ENCODE measurements at regions not wholly inside any gene's neighbourhood (a gene's known extent, or its start where the extent isn't known, plus 50 kb on each side); places are given as distances from the start of the nearest gene placed in this dataset.

DNA sequence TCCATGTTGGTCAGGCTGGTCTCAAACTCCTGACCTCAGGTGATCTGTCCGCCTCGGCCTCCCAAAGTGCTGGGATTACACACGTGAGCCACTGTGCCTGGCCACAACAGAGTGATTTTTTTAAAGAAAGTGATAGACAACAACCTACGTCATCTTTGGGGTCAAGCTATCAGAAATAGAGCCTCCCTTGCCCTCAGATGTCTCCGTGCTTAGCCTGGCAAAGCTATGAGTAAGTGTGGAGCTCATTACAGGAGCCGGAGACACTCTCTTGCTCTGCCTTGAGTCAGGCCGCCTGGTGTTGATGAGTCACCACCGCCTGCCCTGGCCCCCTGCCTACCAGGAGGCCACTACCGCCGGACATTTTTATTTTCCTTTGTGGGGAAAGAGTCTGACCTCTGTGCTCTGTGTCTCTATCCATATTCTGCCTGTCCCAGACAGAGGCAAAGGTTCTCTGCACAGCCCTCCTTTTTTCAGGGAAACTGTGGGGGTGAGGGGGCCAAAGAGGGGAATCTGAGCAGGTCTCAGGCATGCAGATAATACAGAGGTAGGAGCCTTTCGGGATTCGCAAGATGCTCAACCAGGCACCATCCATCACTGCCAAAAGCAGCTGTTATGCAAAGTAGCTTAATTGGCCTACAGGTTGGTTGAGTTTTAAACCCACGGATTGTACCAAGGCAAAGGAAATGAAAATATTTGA is 123.7 kb upstream of the CPEB4 start (continued):
- TF ChIP-seq GATAD2A (IDR thresholded peaks at IDR 0.05), result 0 out of 2 replicates have a peak, but pooled peaks have one; percentile 9
- TF ChIP-seq TEAD2 (tag; IDR thresholded peaks at IDR 0.05), result 0 out of 2 replicates have a peak, but pooled peaks have one; percentile 3
- TF ChIP-seq ZBTB7A (IDR thresholded peaks at IDR 0.05; ENCODE audit: borderline replicate concordance, control insufficient read depth, low read depth, low read length), result peak; percentile 48; the same call in 1 of the 2 replicates
- TF ChIP-seq MAFG (tag; conservative IDR thresholded peaks at IDR 0.05), result peak; percentile 41
- TF ChIP-seq, protein P1, sequence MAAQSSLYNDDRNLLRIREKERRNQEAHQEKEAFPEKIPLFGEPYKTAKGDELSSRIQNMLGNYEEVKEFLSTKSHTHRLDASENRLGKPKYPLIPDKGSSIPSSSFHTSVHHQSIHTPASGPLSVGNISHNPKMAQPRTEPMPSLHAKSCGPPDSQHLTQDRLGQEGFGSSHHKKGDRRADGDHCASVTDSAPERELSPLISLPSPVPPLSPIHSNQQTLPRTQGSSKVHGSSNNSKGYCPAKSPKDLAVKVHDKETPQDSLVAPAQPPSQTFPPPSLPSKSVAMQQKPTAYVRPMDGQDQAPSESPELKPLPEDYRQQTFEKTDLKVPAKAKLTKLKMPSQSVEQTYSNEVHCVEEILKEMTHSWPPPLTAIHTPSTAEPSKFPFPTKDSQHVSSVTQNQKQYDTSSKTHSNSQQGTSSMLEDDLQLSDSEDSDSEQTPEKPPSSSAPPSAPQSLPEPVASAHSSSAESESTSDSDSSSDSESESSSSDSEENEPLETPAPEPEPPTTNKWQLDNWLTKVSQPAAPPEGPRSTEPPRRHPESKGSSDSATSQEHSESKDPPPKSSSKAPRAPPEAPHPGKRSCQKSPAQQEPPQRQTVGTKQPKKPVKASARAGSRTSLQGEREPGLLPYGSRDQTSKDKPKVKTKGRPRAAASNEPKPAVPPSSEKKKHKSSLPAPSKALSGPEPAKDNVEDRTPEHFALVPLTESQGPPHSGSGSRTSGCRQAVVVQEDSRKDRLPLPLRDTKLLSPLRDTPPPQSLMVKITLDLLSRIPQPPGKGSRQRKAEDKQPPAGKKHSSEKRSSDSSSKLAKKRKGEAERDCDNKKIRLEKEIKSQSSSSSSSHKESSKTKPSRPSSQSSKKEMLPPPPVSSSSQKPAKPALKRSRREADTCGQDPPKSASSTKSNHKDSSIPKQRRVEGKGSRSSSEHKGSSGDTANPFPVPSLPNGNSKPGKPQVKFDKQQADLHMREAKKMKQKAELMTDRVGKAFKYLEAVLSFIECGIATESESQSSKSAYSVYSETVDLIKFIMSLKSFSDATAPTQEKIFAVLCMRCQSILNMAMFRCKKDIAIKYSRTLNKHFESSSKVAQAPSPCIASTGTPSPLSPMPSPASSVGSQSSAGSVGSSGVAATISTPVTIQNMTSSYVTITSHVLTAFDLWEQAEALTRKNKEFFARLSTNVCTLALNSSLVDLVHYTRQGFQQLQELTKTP (IDR thresholded peaks at IDR 0.05; ENCODE audit: low read depth in 1 of 2, partially characterized antibody in 2 of 2), result peak in 1 of 2 experiments; percentile 43
- TF ChIP-seq MAZ (CRISPR knock-in tag; conservative IDR thresholded peaks at IDR 0.05 in 1 of 2, IDR thresholded peaks at IDR 0.05 in 1 of 2), result peak in 1 of 2 experiments; percentile 62; a peak in 2 of 4 replicates
- no peak for TF ChIP-seq HNRNPH1 (optimal IDR thresholded peaks at IDR 0.05; ENCODE audit: low read depth, low read length)
- TF ChIP-seq ZNF76 (CRISPR knock-in tag; IDR thresholded peaks at IDR 0.05; ENCODE audit: borderline replicate concordance), result no peak; the same call in 1 of the 2 replicates
- TF ChIP-seq, protein P2, sequence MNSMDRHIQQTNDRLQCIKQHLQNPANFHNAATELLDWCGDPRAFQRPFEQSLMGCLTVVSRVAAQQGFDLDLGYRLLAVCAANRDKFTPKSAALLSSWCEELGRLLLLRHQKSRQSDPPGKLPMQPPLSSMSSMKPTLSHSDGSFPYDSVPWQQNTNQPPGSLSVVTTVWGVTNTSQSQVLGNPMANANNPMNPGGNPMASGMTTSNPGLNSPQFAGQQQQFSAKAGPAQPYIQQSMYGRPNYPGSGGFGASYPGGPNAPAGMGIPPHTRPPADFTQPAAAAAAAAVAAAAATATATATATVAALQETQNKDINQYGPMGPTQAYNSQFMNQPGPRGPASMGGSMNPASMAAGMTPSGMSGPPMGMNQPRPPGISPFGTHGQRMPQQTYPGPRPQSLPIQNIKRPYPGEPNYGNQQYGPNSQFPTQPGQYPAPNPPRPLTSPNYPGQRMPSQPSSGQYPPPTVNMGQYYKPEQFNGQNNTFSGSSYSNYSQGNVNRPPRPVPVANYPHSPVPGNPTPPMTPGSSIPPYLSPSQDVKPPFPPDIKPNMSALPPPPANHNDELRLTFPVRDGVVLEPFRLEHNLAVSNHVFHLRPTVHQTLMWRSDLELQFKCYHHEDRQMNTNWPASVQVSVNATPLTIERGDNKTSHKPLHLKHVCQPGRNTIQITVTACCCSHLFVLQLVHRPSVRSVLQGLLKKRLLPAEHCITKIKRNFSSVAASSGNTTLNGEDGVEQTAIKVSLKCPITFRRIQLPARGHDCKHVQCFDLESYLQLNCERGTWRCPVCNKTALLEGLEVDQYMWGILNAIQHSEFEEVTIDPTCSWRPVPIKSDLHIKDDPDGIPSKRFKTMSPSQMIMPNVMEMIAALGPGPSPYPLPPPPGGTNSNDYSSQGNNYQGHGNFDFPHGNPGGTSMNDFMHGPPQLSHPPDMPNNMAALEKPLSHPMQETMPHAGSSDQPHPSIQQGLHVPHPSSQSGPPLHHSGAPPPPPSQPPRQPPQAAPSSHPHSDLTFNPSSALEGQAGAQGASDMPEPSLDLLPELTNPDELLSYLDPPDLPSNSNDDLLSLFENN (IDR thresholded peaks at IDR 0.05; ENCODE audit: low read depth in 2 of 2, low read length in 2 of 2), result no peak
- TF ChIP-seq ZNF764 (CRISPR knock-in tag; IDR thresholded peaks at IDR 0.05; ENCODE audit: low read depth), result peak; percentile 77; the same call in 1 of the 2 replicates
- TF ChIP-seq ZKSCAN1 (IDR thresholded peaks at IDR 0.05; ENCODE audit: low read depth, low read length), result 0 out of 2 replicates have a peak, but pooled peaks have one; percentile 18
- 0 out of 2 replicates have a peak, but pooled peaks have one; percentile 9 for TF ChIP-seq TEAD4 (IDR thresholded peaks at IDR 0.05; ENCODE audit: low read length)
- no peak for TF ChIP-seq TEAD4 (CRISPR knock-in tag; IDR thresholded peaks at IDR 0.05; ENCODE audit: borderline replicate concordance)
- TF ChIP-seq CREB1 (IDR thresholded peaks at IDR 0.05), result 0 out of 2 replicates have a peak, but pooled peaks have one; percentile 22
- TF ChIP-seq CREB1 (CRISPR knock-in tag; IDR thresholded peaks at IDR 0.05), result no peak
- TF ChIP-seq HNRNPK (IDR thresholded peaks at IDR 0.05; ENCODE audit: low read depth, low read length, poor library complexity, severe bottlenecking), result no peak
- TF ChIP-seq CREM (IDR thresholded peaks at IDR 0.05; ENCODE audit: low read depth), result peak; percentile 48; the same call in 1 of the 2 replicates
- peak; percentile 55 for TF ChIP-seq C11orf30 (IDR thresholded peaks at IDR 0.05; ENCODE audit: low read depth)
- peak; percentile 91 for TF ChIP-seq ZNF589 (CRISPR knock-in tag; IDR thresholded peaks at IDR 0.05; ENCODE audit: low read depth)

All from K562 (cell line).